Endothelial cell of umbilical vein (primary cell): ENCODE measurements at regions not wholly inside any gene's neighbourhood (a gene's known extent, or its start where the extent isn't known, plus 50 kb on each side); places are given as distances from the start of the nearest gene placed in this dataset.

Experiments
- BruUV-seq: library from RNA; stranded (reverse); fragments of 400-500 nt; replicated peaks from 2 replicates; lab custom pipeline; 2021; lab: Mats Ljungman, UMichigan
- CTCF ChIA-PET: fragments of 300-600, 350-600 bp; sonication (Branson Sonifier 250); formaldehyde crosslinking; loops from one replicate; lab custom pipeline; 2021; ENCODE audit warnings: antibody characterized with exemption, inconsistent platforms; lab: Charles Lee
- POLR2A ChIA-PET: fragments of 300-600, 350-600 bp; sonication (Branson Sonifier 250); formaldehyde crosslinking; loops from one replicate; lab custom pipeline; 2021; ENCODE audit warnings: antibody characterized with exemption, inconsistent platforms; lab: Charles Lee
- DNase-seq: peaks from one replicate; pipeline ENCODE4 v3.0.0-alpha.2; 2011; ENCODE audit warnings: low read depth, low spot score
- FAIRE-seq: peaks from 2 replicates; lab custom pipeline; 2011; peaks lifted over from hg19 to GRCh38; lab: Jason Lieb, UNC
- H2AFZ ChIP-seq: 2 replicates; pipeline ENCODE4 v1.6.0; 2012; ENCODE audit warnings: low read depth, low read length, control low read depth, inconsistent platforms
- H3K27ac ChIP-seq: 2 replicates; pipeline ENCODE4 v1.5.1; 2011; ENCODE audit warnings: low read depth, mild to moderate bottlenecking, control low read depth, low read length, moderate library complexity; ENCODE audit not compliant: insufficient read depth
- H3K27me3 ChIP-seq, 2 experiments: 2 replicates each; pipeline versions ENCODE4 v1.6.0 to v1.6.1; 2011; ENCODE audit warnings: low read length in 2 of 2, mixed read lengths in 1 of 2; ENCODE audit not compliant: control insufficient read depth in 2 of 2, insufficient read depth in 2 of 2
- H3K36me3 ChIP-seq, 2 experiments: 2 replicates in 1 of 2; 3 replicates in 1 of 2; pipeline ENCODE4 v1.5.1; 2011; ENCODE audit warnings: low read length in 2 of 2, mild to moderate bottlenecking in 1 of 2, moderate library complexity in 1 of 2; ENCODE audit not compliant: control insufficient read depth in 2 of 2, insufficient read depth in 2 of 2; ENCODE audit errors: extremely low read depth in 1 of 2
- H3K4me1 ChIP-seq: 3 replicates; pipeline ENCODE4 v1.5.1; 2011; ENCODE audit warnings: mild to moderate bottlenecking, low read length; ENCODE audit not compliant: control insufficient read depth, insufficient read depth; ENCODE audit errors: extremely low read depth
- H3K4me2 ChIP-seq: 2 replicates; pipeline ENCODE4 v1.6.1; 2011; ENCODE audit warnings: low read length, control low read depth, mixed read lengths; ENCODE audit not compliant: insufficient read depth
- H3K4me3 ChIP-seq, 3 experiments: fragments of 200-600 bp in 1 of 3; sonication (generic), shearing (Covaris generic) in 1 of 3; replicated peaks in 1 of 3; 2 replicates each; pipeline ENCODE4 v1.5.1; 2011 to 2016; ENCODE audit warnings: control low read depth in 3 of 3, low read length in 3 of 3, mild to moderate bottlenecking in 2 of 3, inconsistent platforms in 1 of 3, low read depth in 1 of 3, moderate library complexity in 1 of 3; ENCODE audit not compliant: insufficient read depth in 1 of 3
- H3K79me2 ChIP-seq: 2 replicates; pipeline ENCODE4 v1.6.0; 2012; ENCODE audit warnings: low read length, inconsistent platforms; ENCODE audit not compliant: control insufficient read depth, insufficient read depth
- H3K9ac ChIP-seq: replicated peaks from 2 replicates; pipeline ENCODE3; 2011; ENCODE audit warnings: low read length, control low read depth; ENCODE audit not compliant: insufficient read depth; ENCODE audit errors: extremely low read depth
- H3K9me1 ChIP-seq: replicated peaks from 3 replicates; pipeline ENCODE4 v1.6.0; 2011; ENCODE audit warnings: mild to moderate bottlenecking, low read length; ENCODE audit not compliant: control insufficient read depth, insufficient read depth; ENCODE audit errors: extremely low read depth
- H3K9me3 ChIP-seq: replicated peaks from 2 replicates; pipeline ENCODE4 v1.5.1; 2012; ENCODE audit warnings: low read length, inconsistent platforms; ENCODE audit not compliant: control insufficient read depth, insufficient read depth
- H4K20me1 ChIP-seq: replicated peaks from 2 replicates; pipeline ENCODE3; 2011; ENCODE audit warnings: mild to moderate bottlenecking, low read length; ENCODE audit not compliant: control insufficient read depth, insufficient read depth; ENCODE audit errors: extremely low read depth
- CTCF ChIP-seq, 2 donors: IDR thresholded peaks; 1 replicate in 1 of 2; 2 replicates in 1 of 2; pipeline ENCODE4 v1.5.1; 2011; ENCODE audit warnings: low read length in 2 of 2, mild to moderate bottlenecking in 2 of 2, moderate library complexity in 2 of 2, control low read depth in 1 of 2, inconsistent platforms in 1 of 2, low read depth in 1 of 2; ENCODE audit not compliant: insufficient read depth in 1 of 2; ENCODE audit errors: extremely low read depth in 1 of 2
- EZH2 ChIP-seq: IDR thresholded peaks from 2 replicates; pipeline ENCODE4 v1.6.1; 2012; ENCODE audit warnings: borderline replicate concordance, low read depth, mild to moderate bottlenecking, moderate library complexity, low read length, inconsistent platforms; ENCODE audit not compliant: severe bottlenecking
- GATA2 ChIP-seq: IDR thresholded peaks from 2 replicates; pipeline ENCODE4 v1.7.0; 2011; ENCODE audit warnings: low read depth, mild to moderate bottlenecking, moderate library complexity, mixed read lengths, low read length; ENCODE audit not compliant: insufficient read length, insufficient read depth
- MAX ChIP-seq: IDR thresholded peaks from 2 replicates; pipeline ENCODE4 v1.6.1; 2011; ENCODE audit not compliant: insufficient read depth, insufficient read length
- MYC ChIP-seq: IDR thresholded peaks from one replicate; pipeline ENCODE4 v1.6.1; 2011; ENCODE audit warnings: mild to moderate bottlenecking, low read depth, low read length
- POLR2AphosphoS5 ChIP-seq: IDR thresholded peaks from 2 replicates; pipeline ENCODE4 v1.6.1; 2012; ENCODE audit warnings: low read depth, mild to moderate bottlenecking, control low read depth, low read length, moderate library complexity; ENCODE audit not compliant: insufficient read depth
- dilution Hi-C: fragments of 300-500 bp; cut with MboI; formaldehyde crosslinking; loops from one replicate; pipeline ENCODE4 v1.15.0; 2019; ENCODE audit warnings: low sequenced_read_pairs; ENCODE audit not compliant: extremely low pct_ligation_motif_present
- intact Hi-C: fragments of 100-400 bp; cut with micrococcal nuclease; formaldehyde crosslinking; loops from one replicate; pipeline ENCODE4 v1.10.0; 2022

GRCh38 chr4:31539284-31540069 is 819.3 kb downstream of the PCDH7 start:
- H3K36me3 ChIP-seq, result no peaks in the 10 kb centered on the region
- H3K27ac ChIP-seq, result no peak overlapping the region
- intact Hi-C loops (no loop called here), dilution Hi-C loops (no loop called here)
- no peaks in the 10 kb centered on the region for H4K20me1 ChIP-seq
- no peaks in the 10 kb centered on the region for H3K79me2 ChIP-seq
- DNase-seq (no peak), FAIRE-seq (no peak)
- H3K4me1 ChIP-seq, result peaks cover 16% of the 10 kb centered on the region
- no peak overlapping the region for H3K4me2 ChIP-seq
- TF ChIP-seq MYC (no peak), GATA2 (no peak), POLR2AphosphoS5 (no peak), CTCF (IDR thresholded peaks at IDR 0.05; ENCODE audit: extremely low read depth in 1 of 2, insufficient read depth in 1 of 2, low read depth in 1 of 2, low read length in 2 of 2) (no peak), EZH2 (no peak), MAX (no peak)
- CTCF ChIA-PET, result no interaction called here
- no peak overlapping the region for H2AFZ ChIP-seq
- no peak overlapping the region for H3K9ac ChIP-seq
- H3K9me3 ChIP-seq, result no peaks in the 10 kb centered on the region
- no peaks in the 10 kb centered on the region for H3K27me3 ChIP-seq
- H3K9me1 ChIP-seq, result no peaks in the 10 kb centered on the region
- BruUV-seq, result no TSS peak
- POLR2A ChIA-PET, result no interaction called here
- H3K4me3 ChIP-seq, result no peak overlapping the region
